GM23338 (cell line): ENCODE measurements at regions not wholly inside any gene's neighbourhood (a gene's known extent, or its start where the extent isn't known, plus 50 kb on each side); places are given as distances from the start of the nearest gene placed in this dataset.

ENCODE experiments used
- ATAC-seq: fragments of 200-7000 bp; cut with Tn5 transposase; 3 replicates; pipeline ENCODE4 v1.9.1; 2020
- DNase-seq: peaks from one replicate; pipeline ENCODE4 v3.0.0-alpha.2; 2015; ENCODE audit warnings: low spot score
- H2AFZ ChIP-seq: fragments of 200-600 bp; sonication (generic); 2 replicates; pipeline ENCODE4 v1.8.0; 2016; ENCODE audit warnings: antibody characterized with exemption, mild to moderate bottlenecking, moderate library complexity
- H3F3A ChIP-seq: fragments of 200-600 bp; sonication (generic); replicated peaks from 2 replicates; pipeline ENCODE4 v1.8.0; 2017; ENCODE audit warnings: antibody characterized with exemption, mixed run types, low read depth
- H3K27ac ChIP-seq: fragments of 200-600 bp; sonication (generic); 2 replicates; pipeline ENCODE4 v1.6.1; 2016; ENCODE audit warnings: low read depth
- H3K27me3 ChIP-seq: fragments of 200-600 bp; sonication (generic); 2 replicates; pipeline ENCODE4 v1.8.0; 2016; ENCODE audit warnings: mild to moderate bottlenecking, mixed run types, moderate library complexity; ENCODE audit not compliant: insufficient read depth
- H3K36me3 ChIP-seq: fragments of 200-600 bp; sonication (generic); 2 replicates; pipeline ENCODE4 v1.8.0; 2016; ENCODE audit warnings: mild to moderate bottlenecking; ENCODE audit not compliant: insufficient read depth
- H3K4me1 ChIP-seq: fragments of 200-600 bp; sonication (generic); 2 replicates; pipeline ENCODE4 v1.8.0; 2016; ENCODE audit warnings: mild to moderate bottlenecking, moderate library complexity; ENCODE audit not compliant: insufficient read depth
- H3K4me2 ChIP-seq: fragments of 200-600 bp; sonication (generic); 2 replicates; pipeline ENCODE4 v1.7.1; 2017; ENCODE audit warnings: mixed run types
- H3K4me3 ChIP-seq: fragments of 200-600 bp; sonication (generic); 2 replicates; pipeline ENCODE4 v1.6.1; 2016; ENCODE audit warnings: mixed run types
- H3K79me2 ChIP-seq: fragments of 200-600 bp; sonication (generic); replicated peaks from 2 replicates; pipeline ENCODE4 v1.8.0; 2017; ENCODE audit warnings: mild to moderate bottlenecking; ENCODE audit not compliant: insufficient read depth
- H3K9me2 ChIP-seq: fragments of 200-600 bp; sonication (generic); 2 replicates; pipeline ENCODE4 v1.8.0; 2017; ENCODE audit not compliant: insufficient read depth
- H4K20me1 ChIP-seq: fragments of 200-600 bp; sonication (generic); replicated peaks from 2 replicates; pipeline ENCODE4 v1.8.0; 2017; ENCODE audit warnings: mild to moderate bottlenecking; ENCODE audit not compliant: insufficient read depth
- H3K27ac Mint-ChIP-seq: 2 replicates; pipeline ENCODE4 v1.8.0; 2020; ENCODE audit warnings: inconsistent platforms, mild to moderate bottlenecking, moderate library complexity, mixed read lengths
- H3K27me3 Mint-ChIP-seq: 3 replicates; pipeline ENCODE4 v1.8.0; 2022; ENCODE audit warnings: low read depth, mild to moderate bottlenecking, moderate library complexity, mixed read lengths, inconsistent platforms; ENCODE audit not compliant: insufficient read depth, poor library complexity
- H3K36me3 Mint-ChIP-seq: 3 replicates; pipeline ENCODE4 v1.8.0; 2021; ENCODE audit warnings: low read depth, mild to moderate bottlenecking, inconsistent platforms, moderate library complexity, mixed read lengths
- H3K4me1 Mint-ChIP-seq: 3 replicates; pipeline ENCODE4 v1.8.0; 2020; ENCODE audit warnings: mild to moderate bottlenecking, inconsistent platforms, mixed read lengths
- H3K4me3 Mint-ChIP-seq: 3 replicates; pipeline ENCODE4 v1.8.0; 2021; ENCODE audit warnings: moderate library complexity, mild to moderate bottlenecking, inconsistent platforms, mixed read lengths
- H3K9me3 Mint-ChIP-seq: 3 replicates; pipeline ENCODE4 v1.8.0; 2020; ENCODE audit warnings: moderate library complexity, mild to moderate bottlenecking, inconsistent platforms, mixed read lengths
- CREB1 ChIP-seq: fragments of 250-450 bp; sonication (Bioruptor Pico); IDR thresholded peaks from 2 replicates; pipeline ENCODE4 v1.5.0; 2020; ENCODE audit warnings: low read depth, mild to moderate bottlenecking, moderate library complexity
- EZH2 ChIP-seq: fragments of 200-600 bp; sonication (generic); IDR thresholded peaks from one replicate; pipeline ENCODE4 v1.8.0; 2017; ENCODE audit warnings: antibody characterized with exemption, mild to moderate bottlenecking, low read depth; ENCODE audit not compliant: unreplicated experiment
- EZH2phosphoT487 ChIP-seq: fragments of 200-600 bp; sonication (generic); IDR thresholded peaks from one replicate; pipeline ENCODE4 v1.8.1; 2018; ENCODE audit warnings: antibody characterized with exemption; ENCODE audit not compliant: unreplicated experiment
- JUNB ChIP-seq: IDR thresholded peaks from one replicate; pipeline ENCODE4 v1.6.1; 2016; ENCODE audit warnings: antibody characterized with exemption; ENCODE audit not compliant: unreplicated experiment
- NANOG ChIP-seq: IDR thresholded peaks from 2 replicates; pipeline ENCODE4 v1.6.1; 2016; ENCODE audit warnings: antibody characterized with exemption, borderline replicate concordance
- POLR2AphosphoS5 ChIP-seq: IDR thresholded peaks from 2 replicates; pipeline ENCODE4 v1.6.1; 2016; ENCODE audit warnings: antibody characterized with exemption, low read depth
- STAT1 ChIP-seq: IDR thresholded peaks from one replicate; pipeline ENCODE4 v1.6.1; 2016; ENCODE audit warnings: antibody characterized with exemption; ENCODE audit not compliant: unreplicated experiment
- ZNF114 ChIP-seq: fragments of 250-450 bp; sonication (Bioruptor Pico); IDR thresholded peaks from 2 replicates; pipeline ENCODE4 v1.5.0; 2020; ENCODE audit warnings: mild to moderate bottlenecking, moderate library complexity
- ZNF331 ChIP-seq: fragments of 250-450 bp; sonication (Bioruptor Pico); IDR thresholded peaks from 2 replicates; pipeline ENCODE4 v1.5.0; 2020; ENCODE audit warnings: low read depth, mild to moderate bottlenecking, moderate library complexity
- TF ChIP-seq, protein P1 (sequence below): fragments of 250-450 bp; sonication (Bioruptor Pico); IDR thresholded peaks from 2 replicates; pipeline ENCODE4 v1.5.0; 2020; ENCODE audit warnings: mild to moderate bottlenecking, moderate library complexity
- TF ChIP-seq, protein P2 (sequence below): IDR thresholded peaks from 2 replicates; pipeline ENCODE4 v1.6.1; 2016; ENCODE audit warnings: antibody characterized with exemption
- TF ChIP-seq, protein P3 (sequence below), 2 experiments: fragments of 200-600 bp in 1 of 2; sonication (generic) in 1 of 2; conservative IDR thresholded peaks; 2 replicates each; pipeline versions ENCODE4 v1.5.1 to v1.6.1; 2016 to 2017; ENCODE audit warnings: antibody characterized with exemption in 2 of 2, low read depth in 2 of 2, mild to moderate bottlenecking in 2 of 2, moderate library complexity in 1 of 2
- TF ChIP-seq, protein P4 (sequence below): IDR thresholded peaks from one replicate; pipeline ENCODE4 v1.6.1; 2018; ENCODE audit warnings: antibody characterized with exemption; ENCODE audit not compliant: unreplicated experiment

DNA sequence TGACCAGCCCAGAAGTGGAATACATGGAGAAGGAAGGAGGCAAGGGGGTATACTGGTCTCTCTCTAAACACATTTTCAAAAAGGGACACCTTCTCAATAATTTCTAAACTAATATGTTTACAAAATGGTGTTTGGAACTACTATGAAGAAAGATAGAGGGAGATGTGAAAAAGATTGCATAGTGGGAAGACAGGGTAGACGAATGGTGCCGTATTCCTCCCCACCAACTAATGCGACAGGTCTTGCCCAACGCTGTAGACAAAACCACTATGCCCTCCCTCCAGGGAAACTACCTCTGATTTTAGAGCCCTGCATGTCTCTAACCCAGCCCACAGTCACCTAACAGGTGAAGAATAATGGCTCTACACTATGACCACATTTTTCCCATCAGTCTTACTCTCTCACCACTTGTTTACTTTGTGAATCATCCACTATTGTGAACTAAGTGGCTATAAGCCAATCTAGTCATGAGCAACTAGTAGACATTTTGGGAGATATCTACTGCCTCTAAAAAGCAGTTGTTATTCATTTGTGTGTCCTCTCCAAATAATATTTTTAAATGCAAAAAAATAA lies 108.2 kb upstream of the UBE2E2 start:
- H3K36me3 ChIP-seq, result peaks cover 7% of the 10 kb centered on the region; the same call in 1 of the 2 replicates
- no peaks in the 10 kb centered on the region for H4K20me1 ChIP-seq
- TF ChIP-seq JUNB, result no peak
- TF ChIP-seq, protein P1, sequence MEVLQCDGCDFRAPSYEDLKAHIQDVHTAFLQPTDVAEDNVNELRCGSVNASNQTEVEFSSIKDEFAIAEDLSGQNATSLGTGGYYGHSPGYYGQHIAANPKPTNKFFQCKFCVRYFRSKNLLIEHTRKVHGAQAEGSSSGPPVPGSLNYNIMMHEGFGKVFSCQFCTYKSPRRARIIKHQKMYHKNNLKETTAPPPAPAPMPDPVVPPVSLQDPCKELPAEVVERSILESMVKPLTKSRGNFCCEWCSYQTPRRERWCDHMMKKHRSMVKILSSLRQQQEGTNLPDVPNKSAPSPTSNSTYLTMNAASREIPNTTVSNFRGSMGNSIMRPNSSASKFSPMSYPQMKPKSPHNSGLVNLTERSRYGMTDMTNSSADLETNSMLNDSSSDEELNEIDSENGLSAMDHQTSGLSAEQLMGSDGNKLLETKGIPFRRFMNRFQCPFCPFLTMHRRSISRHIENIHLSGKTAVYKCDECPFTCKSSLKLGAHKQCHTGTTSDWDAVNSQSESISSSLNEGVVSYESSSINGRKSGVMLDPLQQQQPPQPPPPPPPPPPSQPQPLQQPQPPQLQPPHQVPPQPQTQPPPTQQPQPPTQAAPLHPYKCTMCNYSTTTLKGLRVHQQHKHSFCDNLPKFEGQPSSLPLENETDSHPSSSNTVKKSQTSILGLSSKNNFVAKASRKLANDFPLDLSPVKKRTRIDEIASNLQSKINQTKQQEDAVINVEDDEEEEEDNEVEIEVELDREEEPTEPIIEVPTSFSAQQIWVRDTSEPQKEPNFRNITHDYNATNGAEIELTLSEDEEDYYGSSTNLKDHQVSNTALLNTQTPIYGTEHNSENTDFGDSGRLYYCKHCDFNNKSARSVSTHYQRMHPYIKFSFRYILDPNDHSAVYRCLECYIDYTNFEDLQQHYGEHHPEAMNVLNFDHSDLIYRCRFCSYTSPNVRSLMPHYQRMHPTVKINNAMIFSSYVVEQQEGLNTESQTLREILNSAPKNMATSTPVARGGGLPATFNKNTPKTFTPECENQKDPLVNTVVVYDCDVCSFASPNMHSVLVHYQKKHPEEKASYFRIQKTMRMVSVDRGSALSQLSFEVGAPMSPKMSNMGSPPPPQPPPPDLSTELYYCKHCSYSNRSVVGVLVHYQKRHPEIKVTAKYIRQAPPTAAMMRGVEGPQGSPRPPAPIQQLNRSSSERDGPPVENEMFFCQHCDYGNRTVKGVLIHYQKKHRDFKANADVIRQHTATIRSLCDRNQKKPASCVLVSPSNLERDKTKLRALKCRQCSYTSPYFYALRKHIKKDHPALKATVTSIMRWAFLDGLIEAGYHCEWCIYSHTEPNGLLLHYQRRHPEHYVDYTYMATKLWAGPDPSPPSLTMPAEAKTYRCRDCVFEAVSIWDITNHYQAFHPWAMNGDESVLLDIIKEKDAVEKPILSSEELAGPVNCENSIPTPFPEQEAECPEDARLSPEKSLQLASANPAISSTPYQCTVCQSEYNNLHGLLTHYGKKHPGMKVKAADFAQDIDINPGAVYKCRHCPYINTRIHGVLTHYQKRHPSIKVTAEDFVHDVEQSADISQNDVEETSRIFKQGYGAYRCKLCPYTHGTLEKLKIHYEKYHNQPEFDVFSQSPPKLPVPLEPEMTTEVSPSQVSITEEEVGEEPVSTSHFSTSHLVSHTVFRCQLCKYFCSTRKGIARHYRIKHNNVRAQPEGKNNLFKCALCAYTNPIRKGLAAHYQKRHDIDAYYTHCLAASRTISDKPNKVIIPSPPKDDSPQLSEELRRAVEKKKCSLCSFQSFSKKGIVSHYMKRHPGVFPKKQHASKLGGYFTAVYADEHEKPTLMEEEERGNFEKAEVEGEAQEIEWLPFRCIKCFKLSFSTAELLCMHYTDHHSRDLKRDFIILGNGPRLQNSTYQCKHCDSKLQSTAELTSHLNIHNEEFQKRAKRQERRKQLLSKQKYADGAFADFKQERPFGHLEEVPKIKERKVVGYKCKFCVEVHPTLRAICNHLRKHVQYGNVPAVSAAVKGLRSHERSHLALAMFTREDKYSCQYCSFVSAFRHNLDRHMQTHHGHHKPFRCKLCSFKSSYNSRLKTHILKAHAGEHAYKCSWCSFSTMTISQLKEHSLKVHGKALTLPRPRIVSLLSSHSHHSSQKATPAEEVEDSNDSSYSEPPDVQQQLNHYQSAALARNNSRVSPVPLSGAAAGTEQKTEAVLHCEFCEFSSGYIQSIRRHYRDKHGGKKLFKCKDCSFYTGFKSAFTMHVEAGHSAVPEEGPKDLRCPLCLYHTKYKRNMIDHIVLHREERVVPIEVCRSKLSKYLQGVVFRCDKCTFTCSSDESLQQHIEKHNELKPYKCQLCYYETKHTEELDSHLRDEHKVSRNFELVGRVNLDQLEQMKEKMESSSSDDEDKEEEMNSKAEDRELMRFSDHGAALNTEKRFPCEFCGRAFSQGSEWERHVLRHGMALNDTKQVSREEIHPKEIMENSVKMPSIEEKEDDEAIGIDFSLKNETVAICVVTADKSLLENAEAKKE (CRISPR knock-in tag), result no peak
- TF ChIP-seq CREB1 (CRISPR knock-in tag), result no peak
- TF ChIP-seq, protein P2, sequence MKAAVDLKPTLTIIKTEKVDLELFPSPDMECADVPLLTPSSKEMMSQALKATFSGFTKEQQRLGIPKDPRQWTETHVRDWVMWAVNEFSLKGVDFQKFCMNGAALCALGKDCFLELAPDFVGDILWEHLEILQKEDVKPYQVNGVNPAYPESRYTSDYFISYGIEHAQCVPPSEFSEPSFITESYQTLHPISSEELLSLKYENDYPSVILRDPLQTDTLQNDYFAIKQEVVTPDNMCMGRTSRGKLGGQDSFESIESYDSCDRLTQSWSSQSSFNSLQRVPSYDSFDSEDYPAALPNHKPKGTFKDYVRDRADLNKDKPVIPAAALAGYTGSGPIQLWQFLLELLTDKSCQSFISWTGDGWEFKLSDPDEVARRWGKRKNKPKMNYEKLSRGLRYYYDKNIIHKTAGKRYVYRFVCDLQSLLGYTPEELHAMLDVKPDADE, result no peak
- TF ChIP-seq NANOG, result no peak
- TF ChIP-seq EZH2phosphoT487, result no peak
- TF ChIP-seq STAT1, result no peak
- no peak for TF ChIP-seq EZH2
- TF ChIP-seq, protein P3, sequence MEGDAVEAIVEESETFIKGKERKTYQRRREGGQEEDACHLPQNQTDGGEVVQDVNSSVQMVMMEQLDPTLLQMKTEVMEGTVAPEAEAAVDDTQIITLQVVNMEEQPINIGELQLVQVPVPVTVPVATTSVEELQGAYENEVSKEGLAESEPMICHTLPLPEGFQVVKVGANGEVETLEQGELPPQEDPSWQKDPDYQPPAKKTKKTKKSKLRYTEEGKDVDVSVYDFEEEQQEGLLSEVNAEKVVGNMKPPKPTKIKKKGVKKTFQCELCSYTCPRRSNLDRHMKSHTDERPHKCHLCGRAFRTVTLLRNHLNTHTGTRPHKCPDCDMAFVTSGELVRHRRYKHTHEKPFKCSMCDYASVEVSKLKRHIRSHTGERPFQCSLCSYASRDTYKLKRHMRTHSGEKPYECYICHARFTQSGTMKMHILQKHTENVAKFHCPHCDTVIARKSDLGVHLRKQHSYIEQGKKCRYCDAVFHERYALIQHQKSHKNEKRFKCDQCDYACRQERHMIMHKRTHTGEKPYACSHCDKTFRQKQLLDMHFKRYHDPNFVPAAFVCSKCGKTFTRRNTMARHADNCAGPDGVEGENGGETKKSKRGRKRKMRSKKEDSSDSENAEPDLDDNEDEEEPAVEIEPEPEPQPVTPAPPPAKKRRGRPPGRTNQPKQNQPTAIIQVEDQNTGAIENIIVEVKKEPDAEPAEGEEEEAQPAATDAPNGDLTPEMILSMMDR (conservative IDR thresholded peaks at IDR 0.05; ENCODE audit: low read depth in 2 of 2), result no peak
- TF ChIP-seq POLR2AphosphoS5, result no peak
- TF ChIP-seq, protein P4, sequence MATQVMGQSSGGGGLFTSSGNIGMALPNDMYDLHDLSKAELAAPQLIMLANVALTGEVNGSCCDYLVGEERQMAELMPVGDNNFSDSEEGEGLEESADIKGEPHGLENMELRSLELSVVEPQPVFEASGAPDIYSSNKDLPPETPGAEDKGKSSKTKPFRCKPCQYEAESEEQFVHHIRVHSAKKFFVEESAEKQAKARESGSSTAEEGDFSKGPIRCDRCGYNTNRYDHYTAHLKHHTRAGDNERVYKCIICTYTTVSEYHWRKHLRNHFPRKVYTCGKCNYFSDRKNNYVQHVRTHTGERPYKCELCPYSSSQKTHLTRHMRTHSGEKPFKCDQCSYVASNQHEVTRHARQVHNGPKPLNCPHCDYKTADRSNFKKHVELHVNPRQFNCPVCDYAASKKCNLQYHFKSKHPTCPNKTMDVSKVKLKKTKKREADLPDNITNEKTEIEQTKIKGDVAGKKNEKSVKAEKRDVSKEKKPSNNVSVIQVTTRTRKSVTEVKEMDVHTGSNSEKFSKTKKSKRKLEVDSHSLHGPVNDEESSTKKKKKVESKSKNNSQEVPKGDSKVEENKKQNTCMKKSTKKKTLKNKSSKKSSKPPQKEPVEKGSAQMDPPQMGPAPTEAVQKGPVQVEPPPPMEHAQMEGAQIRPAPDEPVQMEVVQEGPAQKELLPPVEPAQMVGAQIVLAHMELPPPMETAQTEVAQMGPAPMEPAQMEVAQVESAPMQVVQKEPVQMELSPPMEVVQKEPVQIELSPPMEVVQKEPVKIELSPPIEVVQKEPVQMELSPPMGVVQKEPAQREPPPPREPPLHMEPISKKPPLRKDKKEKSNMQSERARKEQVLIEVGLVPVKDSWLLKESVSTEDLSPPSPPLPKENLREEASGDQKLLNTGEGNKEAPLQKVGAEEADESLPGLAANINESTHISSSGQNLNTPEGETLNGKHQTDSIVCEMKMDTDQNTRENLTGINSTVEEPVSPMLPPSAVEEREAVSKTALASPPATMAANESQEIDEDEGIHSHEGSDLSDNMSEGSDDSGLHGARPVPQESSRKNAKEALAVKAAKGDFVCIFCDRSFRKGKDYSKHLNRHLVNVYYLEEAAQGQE, result no peak
- TF ChIP-seq ZNF331 (CRISPR knock-in tag), result no peak
- no peak for TF ChIP-seq ZNF114
- no peak overlapping the region for H3K4me2 ChIP-seq
- no peak overlapping the region for H3K4me3 Mint-ChIP-seq
- no peak for ATAC-seq
- no peaks in the 10 kb centered on the region for H3K4me1 ChIP-seq
- H3K36me3 Mint-ChIP-seq, result peaks cover 26% of the 10 kb centered on the region
- no peak overlapping the region for H3K27ac ChIP-seq
- peaks cover 3% of the 10 kb centered on the region; the same call in 1 of the 2 replicates for H3K9me2 ChIP-seq
- peaks cover 38% of the 10 kb centered on the region for H3K9me3 Mint-ChIP-seq
- H3K27me3 Mint-ChIP-seq, result peaks cover 7% of the 10 kb centered on the region
- no peaks in the 10 kb centered on the region for H3K27me3 ChIP-seq
- no peak overlapping the region for H2AFZ ChIP-seq
- peaks cover 13% of the 10 kb centered on the region; the same call in 2 of the 3 replicates for H3K4me1 Mint-ChIP-seq
- no peaks in the 10 kb centered on the region for H3F3A ChIP-seq
- no peak overlapping the region for H3K27ac Mint-ChIP-seq
- DNase-seq, result peak; percentile 18
- H3K79me2 ChIP-seq, result no peaks in the 10 kb centered on the region
- no peak overlapping the region for H3K4me3 ChIP-seq
